22Rv1 (cell line): ENCODE measurements at regions not wholly inside any gene's neighbourhood (a gene's known extent, or its start where the extent isn't known, plus 50 kb on each side); places are given as distances from the start of the nearest gene placed in this dataset.

Experiments used
- H3K27ac ChIP-seq: fragments of 450-650 bp; 2 replicates; pipeline ENCODE4 v1.5.1; 2017
- CTCF ChIP-seq: fragments of 450-650 bp; IDR thresholded peaks from 2 replicates; pipeline ENCODE4 v1.5.1; 2017; ENCODE audit warnings: mild to moderate bottlenecking
- ZFX ChIP-seq: fragments of 450-650 bp; IDR thresholded peaks from 2 replicates; pipeline ENCODE4 v1.6.1; 2017; ENCODE audit warnings: antibody characterized with exemption, borderline replicate concordance

GRCh38 chr4:10180927-10181744, 64.5 kb upstream of the WDR1 start:
- TF ChIP-seq CTCF (no peak), ZFX (no peak)
- no peak overlapping the region for H3K27ac ChIP-seq

- TF ChIP-seq CTCF: no peak
- no peak for TF ChIP-seq ZFX
- H3K27ac ChIP-seq: no peak overlapping the region
Measured at GRCh38 chr4:10180603-10180926, 64.0 kb upstream of the WDR1 start.

GRCh38 chr4:10179957-10180602, 63.5 kb upstream of the WDR1 start:
- H3K27ac ChIP-seq: no peak overlapping the region

GRCh38 chr4:10178763-10179162, 62.2 kb upstream of the WDR1 start:
- no peak for TF ChIP-seq CTCF
- TF ChIP-seq ZFX: no peak
- no peak overlapping the region for H3K27ac ChIP-seq

More at GRCh38 chr4:10179957-10180602, 63.5 kb upstream of the WDR1 start:
- TF ChIP-seq ZFX: no peak
- TF ChIP-seq CTCF: no peak

GRCh38 chr4:10175626-10176025, 59.0 kb upstream of the WDR1 start:
- H3K27ac ChIP-seq: no peak overlapping the region
- TF ChIP-seq ZFX: no peak

GRCh38 chr4:10173754-10174749, 57.5 kb upstream of the WDR1 start:
- no peak for TF ChIP-seq CTCF
- TF ChIP-seq ZFX: no peak

GRCh38 chr4:10173037-10173753, 56.6 kb upstream of the WDR1 start:
- no peak for TF ChIP-seq ZFX
- TF ChIP-seq CTCF: no peak
- no peak overlapping the region for H3K27ac ChIP-seq

More at GRCh38 chr4:10173754-10174749, 57.5 kb upstream of the WDR1 start:
- no peak overlapping the region for H3K27ac ChIP-seq
